ENCODE measurements at regions not wholly inside any gene's neighbourhood (a gene's known extent, or its start where the extent isn't known, plus 50 kb on each side); places are given as distances from the start of the nearest gene placed in this dataset.

DNA sequence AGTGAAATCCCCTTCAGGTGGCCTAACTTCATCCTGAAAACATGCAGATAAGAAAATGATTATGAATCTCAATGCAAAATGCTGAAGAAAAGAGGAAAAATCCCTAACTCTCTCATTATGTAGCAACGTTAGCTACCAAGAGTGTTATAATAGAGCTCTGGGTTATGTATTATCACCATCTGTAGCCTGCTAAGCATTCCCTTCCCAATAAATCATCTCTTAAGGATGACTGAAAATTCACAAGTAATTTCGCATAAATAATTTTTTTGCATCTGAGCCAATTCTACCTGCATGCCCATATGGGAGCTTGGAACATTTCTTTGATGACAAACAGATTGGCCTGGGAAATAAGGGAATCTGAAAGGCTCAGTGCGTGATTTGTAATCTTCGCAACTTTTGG lies 216.1 kb downstream of the HTR7 start:
- DNase-seq, result no peak

GRCh38 chr10:90642136-90642535 lies 215.7 kb downstream of the HTR7 start:
- DNase-seq, result no peak

- DNase-seq, result no peak
Measured at GRCh38 chr10:90642650-90643049, 215.2 kb downstream of the HTR7 start.

DNA sequence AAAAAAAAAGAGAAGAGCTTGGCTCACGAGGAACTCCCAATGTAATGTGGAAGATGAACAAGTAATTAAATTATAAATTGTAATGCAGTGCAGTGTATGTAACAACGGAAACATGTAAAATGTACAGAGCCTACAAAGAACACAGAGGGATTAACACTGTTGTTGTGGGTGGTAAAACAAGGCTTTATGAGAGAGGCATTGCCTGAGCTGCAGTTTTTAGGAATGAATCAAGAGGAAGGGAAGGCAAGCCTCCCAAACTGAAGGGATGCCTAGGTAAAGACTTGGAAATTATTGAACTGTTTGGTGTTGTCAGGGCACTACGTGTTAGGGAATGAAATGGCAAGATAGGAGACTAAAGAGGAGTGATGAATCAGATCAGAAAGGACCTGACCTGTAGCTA lies 213.7 kb downstream of the HTR7 start:
- DNase-seq, result no peak

GRCh38 chr10:90650858-90651257 lies 207.0 kb downstream of the HTR7 start:
- DNase-seq, result no peak

DNA sequence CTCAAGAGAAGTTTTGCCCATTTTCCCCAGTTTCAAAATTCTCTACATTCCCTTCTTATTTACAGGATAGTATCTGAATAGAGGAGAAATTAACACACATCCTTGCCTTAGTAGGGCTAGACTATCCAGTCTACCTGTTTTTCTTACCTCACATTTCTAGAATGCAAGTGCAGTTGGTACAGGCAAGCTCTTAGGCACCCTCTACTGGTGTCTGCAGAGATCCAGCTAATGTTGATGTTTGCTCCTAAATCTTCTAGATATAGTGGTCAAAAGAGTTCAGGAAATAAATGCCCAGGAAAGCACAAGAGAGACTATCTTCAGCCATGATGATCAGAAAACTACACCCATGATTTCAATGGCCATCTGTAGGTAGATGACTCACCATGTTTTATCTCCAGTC lies 205.3 kb downstream of the HTR7 start:
- no peak for DNase-seq

GRCh38 chr10:90658791-90659190 lies 199.0 kb downstream of the HTR7 start:
- no peak for DNase-seq

DNA sequence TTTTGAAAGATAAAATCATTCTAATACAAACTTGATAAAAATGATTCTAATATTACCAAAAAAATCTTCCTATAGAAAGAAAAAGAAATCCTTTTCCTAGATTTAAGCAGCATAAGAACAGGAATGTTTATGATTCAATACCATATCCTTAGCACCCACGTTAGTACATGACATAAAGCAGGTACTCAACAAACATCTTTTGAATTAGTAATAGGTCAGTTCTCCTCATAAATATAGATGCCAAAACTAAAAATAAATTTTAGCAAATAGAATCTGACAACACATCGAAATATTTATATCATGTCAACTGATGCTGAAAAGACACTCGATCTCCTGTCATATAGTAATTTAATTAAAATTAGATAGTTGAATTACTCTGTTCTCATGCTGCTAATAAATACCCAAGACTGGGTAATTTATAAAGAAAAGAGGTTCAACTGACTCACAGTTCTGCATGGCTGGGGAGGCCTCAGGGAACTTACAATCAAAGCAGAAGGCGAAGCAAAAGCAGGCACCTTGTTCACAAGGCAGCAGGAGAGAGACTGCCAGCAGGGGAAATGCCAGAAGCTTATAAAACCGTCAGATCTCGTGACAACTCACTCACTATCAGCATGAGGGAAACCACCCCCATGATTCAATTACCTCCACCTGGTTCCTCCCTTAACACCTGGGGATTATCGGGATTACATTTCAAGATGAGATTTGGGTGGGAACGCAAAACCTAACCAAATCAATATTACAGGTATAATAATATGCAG lies 191.8 kb downstream of the HTR7 start:
- DNase-seq, result no peak

DNA sequence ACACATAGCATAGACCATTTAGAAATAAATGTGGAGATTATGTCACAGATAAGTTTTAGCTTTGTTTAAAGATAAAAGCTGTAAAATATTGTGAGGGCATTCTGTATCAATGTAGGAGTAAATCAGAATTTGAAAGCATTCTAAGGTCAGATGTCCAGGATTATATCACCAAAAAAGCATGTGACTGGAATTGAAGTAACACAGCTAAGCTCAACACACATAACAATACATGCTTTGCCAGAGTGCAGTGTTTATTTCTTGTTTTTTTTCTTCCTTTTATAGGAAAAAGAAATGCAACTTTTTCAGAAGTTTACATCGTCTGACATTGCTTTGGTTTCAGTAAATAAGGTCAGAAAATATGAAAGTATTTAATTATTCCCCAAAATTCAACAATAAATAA lies 183.4 kb downstream of the HTR7 start:
- no peak for DNase-seq

GRCh38 chr10:90674928-90675327 lies 182.9 kb downstream of the HTR7 start:
- no peak for DNase-seq

GRCh38 chr10:90675621-90676020 lies 182.2 kb downstream of the HTR7 start:
- DNase-seq, result no peak
